Activated CD4-positive, alpha-beta T cell treated with anti-CD3 and anti-CD28 coated beads for 36 hours (primary cell): ENCODE measurements at regions not wholly inside any gene's neighbourhood (a gene's known extent, or its start where the extent isn't known, plus 50 kb on each side); places are given as distances from the start of the nearest gene placed in this dataset.

Experiments used
- ATAC-seq: fragments of 200-7000 bp; cut with Tn5 transposase; one replicate; pipeline ENCODE4 v1.10.0; 2021; ENCODE audit warnings: mild to moderate bottlenecking, moderate library complexity
- CTCF ChIA-PET: fragments of 350-600 bp; sonication (Branson Sonifier 250); formaldehyde crosslinking; loops from one replicate; lab custom pipeline; 2021; ENCODE audit warnings: antibody characterized with exemption; lab: Charles Lee
- POLR2A ChIA-PET: fragments of 350-600 bp; sonication (Branson Sonifier 250); formaldehyde crosslinking; loops from one replicate; lab custom pipeline; 2021; ENCODE audit warnings: antibody characterized with exemption, inconsistent platforms; lab: Charles Lee
- DNase-seq: peaks from one replicate; pipeline ENCODE4 v3.0.0-alpha.2; 2020
- H3K27ac Mint-ChIP-seq: one replicate; pipeline ENCODE4 v1.8.0; 2021; ENCODE audit warnings: mixed read lengths
- H3K27me3 Mint-ChIP-seq: one replicate; pipeline ENCODE4 v1.8.0; 2021; ENCODE audit warnings: mixed read lengths
- H3K36me3 Mint-ChIP-seq: one replicate; pipeline ENCODE4 v1.8.0; 2021; ENCODE audit warnings: low read depth, mixed read lengths
- H3K4me1 Mint-ChIP-seq: one replicate; pipeline ENCODE4 v1.8.0; 2021; ENCODE audit warnings: mixed read lengths
- H3K4me3 Mint-ChIP-seq: one replicate; pipeline ENCODE4 v1.8.0; 2021; ENCODE audit warnings: mild to moderate bottlenecking, moderate library complexity, mixed read lengths
- H3K9me3 Mint-ChIP-seq: one replicate; pipeline ENCODE4 v1.8.0; 2021; ENCODE audit warnings: low read depth, mixed read lengths
- intact Hi-C, 2 experiments: fragments of 100-400 bp; cut with DNase I in 1 of 2; cut with micrococcal nuclease in 1 of 2; formaldehyde crosslinking; loops; one replicate each; pipeline versions ENCODE4 v1.14.2 to v1.15.1; 2022 to 2024; cut with DNase I, micrococcal nuclease

DNA sequence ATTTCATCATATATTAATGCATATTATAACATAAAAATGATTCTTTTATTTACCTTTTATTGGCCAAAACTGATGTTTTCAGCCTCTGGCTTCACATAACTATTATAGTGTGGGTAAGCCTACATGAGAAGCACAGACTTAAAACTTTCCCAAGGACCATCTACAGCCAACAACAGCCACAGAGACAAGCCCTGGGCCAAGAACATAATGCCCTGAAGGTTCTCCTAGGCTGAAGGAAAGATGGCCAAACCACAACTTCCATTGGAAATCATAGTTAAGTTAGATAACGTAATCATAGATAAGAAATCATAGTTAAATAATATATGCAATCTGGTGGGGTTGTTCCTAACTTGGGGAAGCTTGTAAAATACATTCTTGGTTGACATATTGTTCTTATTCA, 280.0 kb upstream of the EMCN start:
- H3K36me3 Mint-ChIP-seq = no peaks in the 10 kb centered on the region
- H3K27me3 Mint-ChIP-seq = peaks cover 5% of the 10 kb centered on the region
- CTCF ChIA-PET = no interaction called here
- DNase-seq (no peak), ATAC-seq (no peak)
- POLR2A ChIA-PET = no interaction called here
- H3K9me3 Mint-ChIP-seq = no peaks in the 10 kb centered on the region
- intact Hi-C loops = no loop called here
- no peak overlapping the region for H3K27ac Mint-ChIP-seq
- H3K4me1 Mint-ChIP-seq = no peaks in the 10 kb centered on the region
- H3K4me3 Mint-ChIP-seq = no peak overlapping the region

DNA sequence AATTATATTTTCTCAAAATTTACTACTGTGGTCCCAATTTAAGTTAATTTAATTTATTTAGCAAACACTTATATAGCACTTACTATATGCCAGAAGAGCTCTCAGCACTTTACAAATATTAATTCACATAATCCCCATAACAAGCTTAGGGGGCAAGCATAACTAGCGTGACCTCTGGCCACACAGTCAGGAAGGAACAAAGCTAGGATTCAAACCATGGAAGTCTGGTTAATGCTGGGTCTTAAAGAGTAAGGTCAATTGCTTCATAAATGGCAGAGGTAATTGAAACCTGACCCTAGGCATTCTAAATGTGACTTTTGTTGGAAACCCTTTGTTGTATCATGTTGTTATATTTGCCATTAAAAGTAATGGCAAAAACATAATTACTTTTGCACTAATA, 279.5 kb upstream of the EMCN start:
- H3K36me3 Mint-ChIP-seq = no peaks in the 10 kb centered on the region
- ATAC-seq = no peak
- H3K27me3 Mint-ChIP-seq = peaks cover 5% of the 10 kb centered on the region
- CTCF ChIA-PET = no interaction called here
- intact Hi-C loops = no loop called here
- POLR2A ChIA-PET = no interaction called here
- no peak for DNase-seq
- no peaks in the 10 kb centered on the region for H3K4me1 Mint-ChIP-seq
- H3K9me3 Mint-ChIP-seq = no peaks in the 10 kb centered on the region
- no peak overlapping the region for H3K27ac Mint-ChIP-seq
- H3K4me3 Mint-ChIP-seq = no peak overlapping the region

DNA sequence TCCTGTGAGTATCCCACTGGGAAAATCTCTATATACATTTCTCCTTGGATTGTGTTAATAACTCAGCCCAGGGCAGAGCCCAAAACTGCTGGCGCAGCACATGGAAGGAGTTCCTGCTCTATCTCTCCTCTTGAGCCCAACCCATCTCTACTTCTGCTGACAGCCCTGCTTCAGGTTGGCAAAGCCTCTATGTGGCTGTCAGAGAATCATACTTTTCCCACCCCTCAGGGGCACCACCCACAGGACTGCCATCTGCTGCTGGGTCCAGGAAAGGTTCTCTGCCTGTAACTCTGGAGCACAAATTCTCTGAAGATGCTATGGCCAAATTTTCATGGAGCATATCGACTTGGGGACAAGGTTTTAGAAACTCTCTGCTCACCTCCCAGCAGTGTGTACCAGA, 278.5 kb upstream of the EMCN start:
- no peak for ATAC-seq
- ChIA-PET CTCF (no interaction called here), POLR2A (no interaction called here)
- Mint-ChIP-seq H3K4me1 (no peaks in the 10 kb centered on the region), H3K27ac (no peak overlapping the region), H3K36me3 (no peaks in the 10 kb centered on the region), H3K9me3 (no peaks in the 10 kb centered on the region), H3K4me3 (no peak overlapping the region), H3K27me3 (peaks cover 5% of the 10 kb centered on the region)
- no peak for DNase-seq
- intact Hi-C loops = no loop called here

DNA sequence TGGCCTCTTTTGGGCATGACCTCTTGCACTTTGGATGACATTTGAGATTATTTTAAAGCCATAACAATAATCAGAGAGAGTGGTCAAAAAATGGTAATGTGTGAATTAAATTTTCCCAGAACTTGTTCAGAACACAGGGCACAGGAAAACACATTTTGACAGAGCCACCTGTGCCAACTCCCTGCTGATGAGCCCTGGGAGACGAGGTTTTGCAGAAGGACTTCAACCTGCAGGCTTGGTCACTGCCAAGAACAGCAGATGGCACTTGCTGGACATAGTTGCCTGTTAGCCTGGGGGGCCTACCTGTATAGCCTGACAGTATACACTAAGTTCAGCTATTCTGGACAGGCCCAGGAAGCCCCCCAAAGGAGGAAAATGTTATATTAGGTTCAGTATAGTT, 277.8 kb upstream of the EMCN start:
- no peaks in the 10 kb centered on the region for H3K4me1 Mint-ChIP-seq
- POLR2A ChIA-PET = no interaction called here

DNA sequence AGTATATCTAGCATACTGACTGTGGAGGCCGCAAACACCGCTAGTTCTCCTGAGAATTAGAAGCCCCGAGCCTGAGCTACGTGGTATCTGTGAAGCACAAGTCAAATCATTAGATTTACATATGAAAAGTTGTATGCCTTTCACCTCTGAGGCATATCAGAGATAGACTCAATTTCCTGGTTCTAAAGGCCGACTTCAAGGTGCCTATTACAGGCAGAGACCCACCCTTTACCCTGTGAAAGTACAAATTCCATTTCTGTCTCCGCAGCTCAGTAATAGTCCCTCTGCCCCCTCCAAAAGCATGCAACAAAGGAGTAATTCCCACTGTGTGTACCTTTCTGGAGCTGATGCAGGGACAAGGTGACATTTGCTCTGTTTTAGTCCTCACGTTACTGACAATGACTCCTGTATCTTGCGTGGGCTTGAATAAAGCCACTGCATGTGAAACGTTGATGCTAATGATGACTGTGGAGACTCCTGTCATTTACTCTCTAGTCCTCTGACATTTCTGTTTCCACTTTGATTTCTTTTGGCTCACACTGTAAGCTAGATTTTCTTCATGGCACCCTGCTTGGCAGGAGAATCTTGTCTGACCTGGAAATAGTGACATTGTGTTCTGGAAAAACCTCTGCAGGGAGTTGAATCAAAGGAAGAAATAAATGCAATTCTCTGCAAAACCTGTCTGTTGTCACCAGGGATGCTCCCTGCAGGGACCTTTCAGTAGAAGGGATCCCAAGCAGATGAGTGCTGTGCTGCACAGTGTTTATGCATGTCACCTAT, 273.2 kb upstream of the EMCN start:
- DNase-seq = no peak
- ChIA-PET POLR2A (interaction anchor here (0.6 kb wide), 1 partner anchor 27 kb away, joined by 3 read pairs; no protein-coding TSS in a partner anchor), CTCF (interaction anchor here (0.5 kb wide), 1 partner anchor 382 kb away, joined by 3 read pairs; no protein-coding TSS in a partner anchor)
- Mint-ChIP-seq H3K9me3 (no peaks in the 10 kb centered on the region), H3K27me3 (no peaks in the 10 kb centered on the region), H3K4me1 (no peaks in the 10 kb centered on the region), H3K36me3 (no peaks in the 10 kb centered on the region), H3K4me3 (no peak overlapping the region), H3K27ac (no peak overlapping the region)
- intact Hi-C loops = no loop called here
- no peak for ATAC-seq

More for the DNA sequence above, 277.8 kb upstream of the EMCN start:
- DNase-seq = no peak
- peaks cover 5% of the 10 kb centered on the region for H3K27me3 Mint-ChIP-seq
- CTCF ChIA-PET = no interaction called here
- intact Hi-C loops = no loop called here
- H3K9me3 Mint-ChIP-seq = no peaks in the 10 kb centered on the region
- H3K36me3 Mint-ChIP-seq = no peaks in the 10 kb centered on the region
- H3K27ac Mint-ChIP-seq = no peak overlapping the region
- no peak for ATAC-seq
- no peak overlapping the region for H3K4me3 Mint-ChIP-seq

DNA sequence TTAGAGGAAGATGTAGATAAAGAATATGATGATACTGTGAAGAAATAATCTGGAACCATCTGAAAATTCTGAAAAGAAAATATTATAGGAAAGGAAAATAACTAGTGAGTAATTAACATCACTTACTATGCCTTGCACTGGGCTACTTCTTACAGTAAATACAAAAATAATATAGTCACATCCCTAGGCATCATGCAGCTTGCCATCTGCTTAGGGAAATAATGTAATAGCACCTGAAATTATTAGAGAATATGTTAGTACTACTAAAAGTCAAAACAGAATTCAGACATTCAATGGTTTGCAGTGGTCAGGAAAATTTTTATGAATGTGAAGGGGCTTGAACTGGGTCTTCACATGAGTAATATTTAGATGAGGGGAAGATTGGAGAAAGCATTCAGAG, 272.2 kb upstream of the EMCN start:
- H3K4me3 Mint-ChIP-seq = no peak overlapping the region
- ChIA-PET POLR2A (no interaction called here), CTCF (no interaction called here)
- DNase-seq (no peak), ATAC-seq (no peak)
- H3K27ac Mint-ChIP-seq = no peak overlapping the region
- H3K36me3 Mint-ChIP-seq = no peaks in the 10 kb centered on the region
- intact Hi-C loops = no loop called here
- no peaks in the 10 kb centered on the region for H3K9me3 Mint-ChIP-seq
- H3K4me1 Mint-ChIP-seq = no peaks in the 10 kb centered on the region
- H3K27me3 Mint-ChIP-seq = no peaks in the 10 kb centered on the region

DNA sequence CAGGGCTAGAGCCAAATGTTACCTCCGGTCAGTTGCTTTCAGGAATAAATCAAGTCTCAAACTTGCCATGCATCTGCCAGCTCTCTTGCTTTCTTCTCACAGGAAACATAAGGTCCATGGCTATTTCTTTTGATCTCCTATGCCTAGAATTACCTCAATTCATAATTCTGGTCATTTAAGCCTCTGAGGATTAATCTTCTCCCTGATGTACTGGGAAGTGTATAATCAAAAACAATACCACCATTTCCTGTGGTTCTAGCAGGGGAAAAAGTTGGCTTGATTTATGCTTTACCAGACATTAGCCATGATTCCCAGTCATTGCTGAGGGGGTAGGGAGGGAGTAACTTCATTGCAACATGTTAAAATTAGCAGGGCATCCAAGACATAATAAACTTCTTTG, 268.7 kb upstream of the EMCN start:
- DNase-seq = no peak
- intact Hi-C loops = no loop called here
- CTCF ChIA-PET = no interaction called here
- Mint-ChIP-seq H3K4me3 (no peak overlapping the region), H3K27ac (no peak overlapping the region), H3K4me1 (no peaks in the 10 kb centered on the region), H3K27me3 (no peaks in the 10 kb centered on the region), H3K9me3 (no peaks in the 10 kb centered on the region), H3K36me3 (no peaks in the 10 kb centered on the region)
- no peak for ATAC-seq
- POLR2A ChIA-PET = no interaction called here

DNA sequence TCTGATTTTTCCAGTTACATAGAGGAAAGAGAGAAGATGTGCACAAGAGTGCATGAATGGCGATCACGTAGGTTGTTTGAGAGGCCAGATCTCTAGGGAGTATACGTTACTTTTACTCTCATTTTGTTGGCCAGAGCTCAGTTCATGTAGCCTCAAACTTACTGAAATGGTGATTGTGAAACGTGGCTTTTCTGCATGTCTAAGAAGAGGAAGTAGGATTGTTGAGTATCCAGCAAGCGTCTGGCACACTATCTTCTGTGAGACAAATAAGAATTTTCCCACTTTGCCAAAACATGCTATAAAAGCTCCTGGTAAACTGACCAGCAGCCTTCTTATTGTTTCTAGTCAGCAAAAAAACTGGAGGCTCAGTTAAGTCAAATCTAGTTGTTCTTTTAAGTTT, 264.5 kb upstream of the EMCN start:
- H3K36me3 Mint-ChIP-seq = no peaks in the 10 kb centered on the region
- H3K9me3 Mint-ChIP-seq = no peaks in the 10 kb centered on the region
- no peak overlapping the region for H3K4me3 Mint-ChIP-seq
- peaks cover 3% of the 10 kb centered on the region for H3K27me3 Mint-ChIP-seq
- H3K4me1 Mint-ChIP-seq = no peaks in the 10 kb centered on the region
- intact Hi-C loops = no loop called here
- ChIA-PET POLR2A (no interaction called here), CTCF (interaction anchor here (0.9 kb wide), 1 partner anchor 18 kb away, joined by 3 read pairs; no protein-coding TSS in a partner anchor)
- ATAC-seq (no peak), DNase-seq (no peak)
- H3K27ac Mint-ChIP-seq = no peak overlapping the region

DNA sequence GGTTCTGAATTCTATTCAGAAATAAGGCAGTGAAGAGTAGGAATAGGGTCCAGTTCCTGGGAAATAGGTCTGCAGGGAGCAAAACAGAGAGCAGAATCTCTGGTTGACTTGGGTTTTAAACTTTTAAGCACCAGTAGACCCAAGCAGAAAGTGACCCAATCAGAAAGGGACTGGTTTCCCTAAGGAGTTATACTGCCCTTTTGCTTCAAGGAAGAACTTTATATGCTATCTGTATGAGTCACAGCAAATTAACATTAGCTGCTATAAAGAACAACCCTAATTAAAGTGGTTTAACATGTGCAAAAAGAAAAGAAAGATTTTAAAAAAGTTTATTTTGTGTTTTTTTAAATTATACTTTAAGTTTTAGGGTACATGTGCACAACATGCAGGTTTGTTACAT, 263.6 kb upstream of the EMCN start:
- Mint-ChIP-seq H3K4me1 (no peaks in the 10 kb centered on the region), H3K4me3 (no peak overlapping the region), H3K27ac (no peak overlapping the region), H3K9me3 (no peaks in the 10 kb centered on the region), H3K36me3 (no peaks in the 10 kb centered on the region), H3K27me3 (peaks cover 5% of the 10 kb centered on the region)
- no peak for DNase-seq
- intact Hi-C loops = no loop called here
- no peak for ATAC-seq
- CTCF ChIA-PET = no interaction called here
- POLR2A ChIA-PET = no interaction called here

DNA sequence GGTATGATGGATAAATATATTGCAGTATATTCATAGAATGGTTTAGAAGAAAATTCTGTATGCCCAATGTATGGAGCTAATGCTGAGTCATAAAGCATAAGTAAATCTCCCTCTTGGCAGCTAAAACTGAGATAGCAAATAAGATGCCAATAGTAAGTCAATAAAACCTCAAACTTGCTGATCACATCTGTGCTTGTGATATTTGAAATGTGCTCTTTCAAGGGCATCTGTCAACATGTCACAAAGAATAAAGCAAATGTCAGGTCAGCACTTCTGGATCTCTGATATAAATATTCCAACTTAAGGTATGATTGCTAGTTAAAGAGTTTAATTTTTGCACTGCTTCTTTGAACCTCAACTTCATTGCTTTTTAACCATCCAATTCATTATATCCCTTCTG, 262.3 kb upstream of the EMCN start:
- Mint-ChIP-seq H3K4me1 (no peaks in the 10 kb centered on the region), H3K27ac (no peak overlapping the region), H3K9me3 (peaks cover 4% of the 10 kb centered on the region), H3K4me3 (no peak overlapping the region), H3K27me3 (peaks cover 7% of the 10 kb centered on the region), H3K36me3 (no peaks in the 10 kb centered on the region)
- ATAC-seq (no peak), DNase-seq (no peak)
- intact Hi-C loops = no loop called here
- ChIA-PET CTCF (no interaction called here), POLR2A (no interaction called here)

DNA sequence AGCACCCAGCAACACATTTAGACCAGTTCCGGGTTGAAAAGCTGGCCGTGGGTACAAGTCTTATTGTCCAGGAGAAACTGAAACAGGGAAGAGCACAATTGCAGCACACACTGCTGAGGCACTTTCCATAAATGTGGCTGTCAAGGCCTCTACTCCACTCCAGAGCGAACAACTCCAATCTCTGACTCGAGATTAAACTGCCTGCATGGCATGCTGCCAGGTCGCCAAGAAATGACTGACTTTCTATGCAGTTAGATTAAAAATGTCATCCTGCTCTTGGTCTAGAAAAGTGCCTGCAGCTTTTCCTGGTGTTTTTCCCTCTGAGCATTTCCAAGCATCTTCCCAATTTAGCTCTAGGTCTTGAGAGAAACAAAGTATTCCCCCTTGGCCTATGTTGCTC, 260.6 kb upstream of the EMCN start:
- Mint-ChIP-seq H3K4me1 (no peaks in the 10 kb centered on the region), H3K4me3 (no peak overlapping the region), H3K36me3 (no peaks in the 10 kb centered on the region), H3K27ac (no peak overlapping the region), H3K9me3 (peaks cover 6% of the 10 kb centered on the region), H3K27me3 (peaks cover 7% of the 10 kb centered on the region)
- intact Hi-C loops = no loop called here
- DNase-seq = no peak
- ChIA-PET CTCF (no interaction called here), POLR2A (no interaction called here)
- ATAC-seq = no peak

DNA sequence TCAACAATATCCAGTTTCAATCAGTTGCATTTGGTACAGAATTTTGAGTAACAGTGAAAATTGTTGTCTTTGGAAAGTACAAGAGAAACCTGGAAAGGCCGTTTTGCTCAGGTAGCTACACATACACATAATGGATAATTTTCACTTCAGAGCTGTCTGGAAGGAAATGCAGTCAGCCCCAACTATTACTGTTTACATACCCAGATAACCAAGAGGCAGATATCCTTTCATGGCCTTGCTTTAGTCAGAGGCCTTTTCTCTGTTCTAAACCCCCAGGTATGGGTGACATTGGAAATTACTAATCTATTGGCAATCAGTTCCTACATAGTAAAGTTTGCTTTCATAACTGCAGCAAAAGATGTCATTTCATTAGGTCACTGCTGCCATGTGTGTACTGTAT, 244.9 kb upstream of the EMCN start:
- no peaks in the 10 kb centered on the region for H3K4me1 Mint-ChIP-seq

More for the DNA sequence above, 244.9 kb upstream of the EMCN start:
- ATAC-seq (no peak), DNase-seq (no peak)
- Mint-ChIP-seq H3K36me3 (no peaks in the 10 kb centered on the region), H3K27ac (no peak overlapping the region), H3K4me3 (no peak overlapping the region), H3K27me3 (peaks cover 11% of the 10 kb centered on the region), H3K9me3 (peaks cover 5% of the 10 kb centered on the region)
- ChIA-PET POLR2A (no interaction called here), CTCF (no interaction called here)
- intact Hi-C loops = no loop called here
